Neuronal stem cell (in vitro differentiated cells): ENCODE measurements at regions not wholly inside any gene's neighbourhood (a gene's known extent, or its start where the extent isn't known, plus 50 kb on each side); places are given as distances from the start of the nearest gene placed in this dataset.
"Not testable (repeated sequence)": the region's sequence is repeated elsewhere in the genome, so short reads cannot be mapped to it uniquely, and the experiment has no call there.

Experiments used
- DNase-seq: peaks from one replicate; pipeline ENCODE4 v3.0.0-alpha.2; 2013; ENCODE audit warnings: low spot score
- H2AFZ ChIP-seq: one replicate; pipeline ENCODE4 v1.6.1; 2013; ENCODE audit warnings: mild to moderate bottlenecking, low read length, inconsistent platforms
- H2AK5ac ChIP-seq: 2 replicates; pipeline ENCODE4 v1.6.1; 2013; ENCODE audit warnings: low read depth, mild to moderate bottlenecking, inconsistent platforms, low read length, moderate library complexity, mixed read lengths
- H2BK120ac ChIP-seq: 2 replicates; pipeline ENCODE4 v1.6.1; 2013; ENCODE audit warnings: low read depth, mild to moderate bottlenecking, inconsistent platforms, low read length, moderate library complexity, mixed read lengths
- H2BK12ac ChIP-seq: one replicate; pipeline ENCODE4 v1.6.1; 2013; ENCODE audit warnings: low read length, inconsistent platforms
- H2BK15ac ChIP-seq: 2 replicates; pipeline ENCODE4 v1.6.1; 2013; ENCODE audit warnings: mild to moderate bottlenecking, low read length, inconsistent platforms, mixed read lengths
- H2BK5ac ChIP-seq: one replicate; pipeline ENCODE4 v1.6.1; 2013; ENCODE audit warnings: inconsistent platforms, mild to moderate bottlenecking, low read length, moderate library complexity
- H3K14ac ChIP-seq: one replicate; pipeline ENCODE4 v1.6.1; 2013; ENCODE audit warnings: low read length, inconsistent platforms
- H3K18ac ChIP-seq: 2 replicates; pipeline ENCODE4 v1.6.1; 2013; ENCODE audit warnings: low read length, inconsistent platforms
- H3K23ac ChIP-seq: 2 replicates; pipeline ENCODE4 v1.6.1; 2013; ENCODE audit warnings: low read depth, mild to moderate bottlenecking, mixed read lengths, low read length, inconsistent platforms; ENCODE audit not compliant: poor library complexity
- H3K27ac ChIP-seq: replicated peaks from 3 replicates; pipeline ENCODE4 v1.5.1; 2013; ENCODE audit warnings: low read length, inconsistent platforms
- H3K27me3 ChIP-seq, 3 experiments: 2 replicates each; pipeline ENCODE4 v1.6.1; 2013; ENCODE audit warnings: low read length in 3 of 3, mild to moderate bottlenecking in 2 of 3, inconsistent platforms in 1 of 3, low read depth in 1 of 3, mixed read lengths in 1 of 3, moderate library complexity in 1 of 3; ENCODE audit not compliant: control insufficient read depth in 3 of 3, insufficient read depth in 3 of 3
- H3K36me3 ChIP-seq, 2 donors: replicated peaks in 1 of 2; 2 replicates each; pipeline ENCODE4 v1.6.1; 2013; ENCODE audit warnings: low read length in 2 of 2; ENCODE audit not compliant: control insufficient read depth in 2 of 2, insufficient read depth in 2 of 2
- H3K4ac ChIP-seq: 2 replicates; pipeline ENCODE4 v1.6.1; 2013; ENCODE audit warnings: inconsistent platforms, mild to moderate bottlenecking, low read length, moderate library complexity
- H3K4me1 ChIP-seq, 2 donors: 1 replicate in 1 of 2; 2 replicates in 1 of 2; pipeline ENCODE4 v1.6.1; 2013; ENCODE audit warnings: low read length in 2 of 2, low read depth in 1 of 2; ENCODE audit not compliant: control insufficient read depth in 2 of 2, insufficient read depth in 1 of 2
- H3K4me2 ChIP-seq: one replicate; pipeline ENCODE4 v1.6.1; 2013; ENCODE audit warnings: mild to moderate bottlenecking, low read length, inconsistent platforms; ENCODE audit not compliant: insufficient read depth, poor library complexity, severe bottlenecking
- H3K4me3 ChIP-seq, 2 donors: 2 replicates each; pipeline ENCODE4 v1.5.1; 2013; ENCODE audit warnings: low read length in 2 of 2, mild to moderate bottlenecking in 2 of 2, inconsistent platforms in 1 of 2, moderate library complexity in 1 of 2
- H3K79me1 ChIP-seq: one replicate; pipeline ENCODE4 v1.6.1; 2013; ENCODE audit warnings: low read depth, mild to moderate bottlenecking, inconsistent platforms, low read length, moderate library complexity
- H3K9ac ChIP-seq: one replicate; pipeline ENCODE4 v1.6.1; 2013; ENCODE audit warnings: mild to moderate bottlenecking, low read depth, low read length, inconsistent platforms; ENCODE audit not compliant: poor library complexity
- H3K9me3 ChIP-seq, 2 donors: replicated peaks in 1 of 2; 2 replicates each; pipeline versions ENCODE3 to v1.6.1; 2013; ENCODE audit warnings: low read length in 2 of 2, mild to moderate bottlenecking in 2 of 2, inconsistent platforms in 1 of 2, low read depth in 1 of 2, mixed read lengths in 1 of 2, moderate library complexity in 1 of 2; ENCODE audit not compliant: control insufficient read depth in 2 of 2, insufficient read depth in 1 of 2
- H4K8ac ChIP-seq: one replicate; pipeline ENCODE4 v1.6.1; 2013; ENCODE audit warnings: low read depth, mild to moderate bottlenecking, inconsistent platforms, low read length, moderate library complexity
- H4K91ac ChIP-seq: one replicate; pipeline ENCODE4 v1.6.1; 2013; ENCODE audit warnings: low read length, low read depth, mild to moderate bottlenecking, inconsistent platforms; ENCODE audit not compliant: poor library complexity
- WGBS, 2 donors: extraction: QIAGEN DNeasy Blood & Tissue Kit; methylation state at CpG; one replicate each; pipeline ENCODE4 v1.1.7; 2013; ENCODE audit warnings: missing lambda C conversion rate in 2 of 2, mixed read lengths in 1 of 2; ENCODE audit not compliant: insufficient read length in 2 of 2, insufficient replicate concordance in 1 of 2; ENCODE audit errors: extremely low coverage in 2 of 2; 5-methylcytosine and 5-hydroxymethylcytosine counted together

DNA sequence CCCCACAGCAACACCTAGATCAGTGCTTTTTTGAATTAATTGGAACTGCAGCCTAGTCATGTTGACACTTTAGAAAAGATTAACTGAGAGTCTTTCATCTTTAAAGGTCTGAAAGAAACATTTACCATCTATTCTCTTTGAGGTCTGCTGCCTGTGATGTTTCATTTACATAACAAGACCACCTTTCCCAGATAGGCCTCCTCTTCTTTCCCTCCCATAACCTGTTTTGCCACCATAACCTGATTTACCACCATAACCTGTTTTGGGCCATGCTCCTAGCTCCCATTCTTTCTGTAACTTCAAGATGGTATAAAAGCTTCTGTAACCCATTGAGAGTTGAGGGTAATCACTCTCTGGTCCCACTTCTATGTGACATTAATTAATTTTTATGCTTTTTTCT lies 320.8 kb downstream of the PCDH20 start:
- Histone ChIP-seq H3K9ac (no peak overlapping the region), H3K27ac (no peak overlapping the region), H2AK5ac (no peak overlapping the region), H4K91ac (no peak overlapping the region), H2BK120ac (no peak overlapping the region), H3K4me2 (no peak overlapping the region), H3K27me3 (no peaks in the 10 kb centered on the region), H3K4me3 (no peak overlapping the region), H2BK5ac (no peak overlapping the region), H4K8ac (no peak overlapping the region), H3K79me1 (no peaks in the 10 kb centered on the region), H3K4ac (no peak overlapping the region), H2BK12ac (no peak overlapping the region), H3K36me3 (no peaks in the 10 kb centered on the region), H2BK15ac (no peak overlapping the region), H3K9me3 (no peaks in the 10 kb centered on the region), H2AFZ (no peak overlapping the region), H3K14ac (no peak overlapping the region), H3K23ac (no peak overlapping the region), H3K4me1 (no peaks in the 10 kb centered on the region), H3K18ac (no peak overlapping the region)
- DNase-seq, result no peak

- WGBS, 2 donors, result no CpG with 5 or more reads among the region's 8 CpGs
- not testable (repeated sequence) for H3K9ac ChIP-seq, H3K14ac ChIP-seq, H3K4me2 ChIP-seq, H4K91ac ChIP-seq, H2AFZ ChIP-seq, H3K4ac ChIP-seq, H3K9me3 ChIP-seq, H2BK120ac ChIP-seq, H3K36me3 ChIP-seq, H3K18ac ChIP-seq, H3K27ac ChIP-seq, H2AK5ac ChIP-seq, H4K8ac ChIP-seq, H3K4me3 ChIP-seq, H3K79me1 ChIP-seq, H2BK5ac ChIP-seq, H3K4me1 ChIP-seq, DNase-seq, H3K27me3 ChIP-seq, H2BK15ac ChIP-seq, H3K23ac ChIP-seq, H2BK12ac ChIP-seq
These were observed 325.8 kb downstream of the PCDH20 start for GRCh38 chr13:61089894-61090293.

- no peak overlapping the region for H3K27ac ChIP-seq
- H2BK120ac ChIP-seq, result no peak overlapping the region
- no peaks in the 10 kb centered on the region for H3K4me1 ChIP-seq
- no peak overlapping the region for H4K8ac ChIP-seq
- no peak overlapping the region for H2AK5ac ChIP-seq
- no peak overlapping the region for H2BK15ac ChIP-seq
- H2BK12ac ChIP-seq, result no peak overlapping the region
- no CpG with 5 or more reads among the region's 1 CpG for WGBS, 2 donors
- no peak overlapping the region for H4K91ac ChIP-seq
- no peak overlapping the region for H3K4ac ChIP-seq
- H3K9ac ChIP-seq, result no peak overlapping the region
- no peaks in the 10 kb centered on the region for H3K9me3 ChIP-seq
- no peak overlapping the region for H2BK5ac ChIP-seq
- no peaks in the 10 kb centered on the region for H3K27me3 ChIP-seq
- H3K4me2 ChIP-seq, result no peak overlapping the region
- no peak overlapping the region for H3K14ac ChIP-seq
- DNase-seq, result no peak
- peak overlapping the region; percentile 36 for H2AFZ ChIP-seq
- no peaks in the 10 kb centered on the region for H3K79me1 ChIP-seq
- H3K18ac ChIP-seq, result no peak overlapping the region
- no peaks in the 10 kb centered on the region for H3K36me3 ChIP-seq
- H3K23ac ChIP-seq, result no peak overlapping the region
- H3K4me3 ChIP-seq, result no peak overlapping the region
These were observed 329.6 kb downstream of the PCDH20 start for GRCh38 chr13:61086087-61086486.

DNA sequence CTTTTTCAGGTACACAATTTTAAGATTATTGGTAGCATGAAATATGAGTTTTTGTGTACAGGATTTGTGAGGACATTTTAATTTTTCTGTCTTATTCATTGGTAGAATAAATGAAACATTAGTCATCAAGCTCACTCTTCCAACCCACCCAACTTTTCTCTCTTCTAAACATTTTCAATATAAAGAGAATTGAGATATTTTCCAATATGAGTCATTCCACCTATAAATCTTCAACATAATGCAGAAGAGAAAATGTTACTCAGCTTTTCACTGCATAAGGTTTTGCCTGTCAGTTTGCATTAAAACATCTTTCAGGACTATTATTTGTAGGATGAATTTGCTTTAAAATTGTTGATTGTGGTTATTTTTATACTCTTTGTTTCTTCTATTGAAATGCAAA lies 330.7 kb downstream of the PCDH20 start:
- H3K27me3 ChIP-seq, result no peaks in the 10 kb centered on the region
- no peak overlapping the region for H3K4ac ChIP-seq
- no peak overlapping the region for H3K27ac ChIP-seq
- H2BK120ac ChIP-seq, result no peak overlapping the region
- no peak overlapping the region for H3K4me3 ChIP-seq
- H2BK15ac ChIP-seq, result no peak overlapping the region
- DNase-seq, result no peak
- no peak overlapping the region for H2BK5ac ChIP-seq
- no peak overlapping the region for H4K8ac ChIP-seq
- no peaks in the 10 kb centered on the region for H3K79me1 ChIP-seq
- no peak overlapping the region for H2BK12ac ChIP-seq
- H3K23ac ChIP-seq, result no peak overlapping the region
- no peak overlapping the region for H3K4me2 ChIP-seq
- no peak overlapping the region for H2AFZ ChIP-seq
- H3K9ac ChIP-seq, result no peak overlapping the region
- no peaks in the 10 kb centered on the region for H3K4me1 ChIP-seq
- H3K14ac ChIP-seq, result no peak overlapping the region
- H4K91ac ChIP-seq, result no peak overlapping the region
- no peak overlapping the region for H2AK5ac ChIP-seq
- no peak overlapping the region for H3K18ac ChIP-seq
- no peaks in the 10 kb centered on the region for H3K36me3 ChIP-seq
- H3K9me3 ChIP-seq, result no peaks in the 10 kb centered on the region
